ENCODE measurements at regions not wholly inside any gene's neighbourhood (a gene's known extent, or its start where the extent isn't known, plus 50 kb on each side); places are given as distances from the start of the nearest gene placed in this dataset.

DNA sequence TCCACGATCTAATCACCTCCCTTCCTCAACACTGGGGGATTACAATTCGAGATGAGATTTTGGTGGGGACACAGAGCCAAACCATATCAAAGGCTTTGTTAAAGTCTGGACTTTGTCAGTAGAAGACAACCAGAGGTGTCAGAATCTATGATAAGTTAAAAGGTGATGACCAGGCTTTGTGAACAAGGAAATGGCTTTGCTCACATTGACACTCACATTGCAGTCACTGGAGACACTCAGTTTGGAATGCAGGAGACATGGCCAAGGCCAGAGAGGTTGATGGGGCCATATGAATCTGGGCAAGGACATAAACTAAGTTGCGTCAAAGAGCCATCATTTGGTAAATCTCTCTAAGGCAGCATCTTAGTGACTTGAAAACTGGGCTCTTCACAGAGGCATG is 678.2 kb upstream of the FSHR start:
- no peaks in the 10 kb centered on the region for H3K36me3 Mint-ChIP-seq (ENCODE audit: unreplicated experiment)
- H3K27me3 Mint-ChIP-seq (ENCODE audit: unreplicated experiment): no peaks in the 10 kb centered on the region
- H3K4me1 Mint-ChIP-seq (ENCODE audit: unreplicated experiment): no peaks in the 10 kb centered on the region
- H3K4me3 Mint-ChIP-seq (ENCODE audit: unreplicated experiment): no peak overlapping the region
- peaks cover 16% of the 10 kb centered on the region for H3K9me3 Mint-ChIP-seq (ENCODE audit: unreplicated experiment)
- H3K27ac Mint-ChIP-seq (ENCODE audit: unreplicated experiment): no peak overlapping the region
- TF ChIP-seq, protein P1, sequence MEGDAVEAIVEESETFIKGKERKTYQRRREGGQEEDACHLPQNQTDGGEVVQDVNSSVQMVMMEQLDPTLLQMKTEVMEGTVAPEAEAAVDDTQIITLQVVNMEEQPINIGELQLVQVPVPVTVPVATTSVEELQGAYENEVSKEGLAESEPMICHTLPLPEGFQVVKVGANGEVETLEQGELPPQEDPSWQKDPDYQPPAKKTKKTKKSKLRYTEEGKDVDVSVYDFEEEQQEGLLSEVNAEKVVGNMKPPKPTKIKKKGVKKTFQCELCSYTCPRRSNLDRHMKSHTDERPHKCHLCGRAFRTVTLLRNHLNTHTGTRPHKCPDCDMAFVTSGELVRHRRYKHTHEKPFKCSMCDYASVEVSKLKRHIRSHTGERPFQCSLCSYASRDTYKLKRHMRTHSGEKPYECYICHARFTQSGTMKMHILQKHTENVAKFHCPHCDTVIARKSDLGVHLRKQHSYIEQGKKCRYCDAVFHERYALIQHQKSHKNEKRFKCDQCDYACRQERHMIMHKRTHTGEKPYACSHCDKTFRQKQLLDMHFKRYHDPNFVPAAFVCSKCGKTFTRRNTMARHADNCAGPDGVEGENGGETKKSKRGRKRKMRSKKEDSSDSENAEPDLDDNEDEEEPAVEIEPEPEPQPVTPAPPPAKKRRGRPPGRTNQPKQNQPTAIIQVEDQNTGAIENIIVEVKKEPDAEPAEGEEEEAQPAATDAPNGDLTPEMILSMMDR (IDR thresholded peaks at IDR 0.05): no peak
- DNase-seq (ENCODE audit: extremely low spot score, unreplicated experiment): no peak

DNA sequence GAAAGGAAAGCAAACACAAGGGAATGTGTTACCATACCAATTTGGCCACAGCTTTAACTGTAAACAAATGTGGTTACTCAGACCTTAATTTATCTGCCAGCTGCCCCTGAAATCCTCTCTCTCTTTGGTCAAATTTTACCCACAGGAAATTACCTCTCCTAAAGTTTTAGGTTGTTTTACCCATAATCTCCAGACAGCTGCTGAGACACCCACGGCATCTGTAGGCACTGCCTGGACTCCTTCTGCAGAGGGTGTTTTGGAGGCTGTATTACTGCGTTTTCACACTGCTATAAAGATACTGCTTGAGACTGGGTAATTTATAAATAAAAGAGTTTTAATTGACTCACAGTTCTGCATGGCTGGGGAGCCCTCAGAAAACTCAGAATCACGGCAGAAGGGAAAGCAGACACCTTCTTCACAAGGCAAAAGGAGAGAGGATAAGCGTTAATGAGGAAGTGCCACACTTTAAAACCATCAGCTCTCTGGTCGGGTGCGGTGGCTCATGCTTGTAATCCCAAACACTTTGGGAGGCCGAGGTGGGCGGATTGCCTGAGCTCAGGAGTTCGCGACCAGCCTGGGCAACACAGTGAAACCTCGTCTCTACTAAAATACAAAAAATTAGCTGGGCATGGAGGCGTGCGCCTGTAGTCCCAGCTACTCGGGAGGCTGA is 677.5 kb upstream of the FSHR start:
- TF ChIP-seq, protein P1 (IDR thresholded peaks at IDR 0.05): no peak
- DNase-seq (ENCODE audit: extremely low spot score, unreplicated experiment): no peak
- no peak overlapping the region for H3K4me3 Mint-ChIP-seq (ENCODE audit: unreplicated experiment)
- H3K9me3 Mint-ChIP-seq (ENCODE audit: unreplicated experiment): peaks cover 19% of the 10 kb centered on the region
- H3K27me3 Mint-ChIP-seq (ENCODE audit: unreplicated experiment): no peaks in the 10 kb centered on the region
- no peak overlapping the region for H3K27ac Mint-ChIP-seq (ENCODE audit: unreplicated experiment)
- H3K4me1 Mint-ChIP-seq (ENCODE audit: unreplicated experiment): no peaks in the 10 kb centered on the region
- no peaks in the 10 kb centered on the region for H3K36me3 Mint-ChIP-seq (ENCODE audit: unreplicated experiment)

DNA sequence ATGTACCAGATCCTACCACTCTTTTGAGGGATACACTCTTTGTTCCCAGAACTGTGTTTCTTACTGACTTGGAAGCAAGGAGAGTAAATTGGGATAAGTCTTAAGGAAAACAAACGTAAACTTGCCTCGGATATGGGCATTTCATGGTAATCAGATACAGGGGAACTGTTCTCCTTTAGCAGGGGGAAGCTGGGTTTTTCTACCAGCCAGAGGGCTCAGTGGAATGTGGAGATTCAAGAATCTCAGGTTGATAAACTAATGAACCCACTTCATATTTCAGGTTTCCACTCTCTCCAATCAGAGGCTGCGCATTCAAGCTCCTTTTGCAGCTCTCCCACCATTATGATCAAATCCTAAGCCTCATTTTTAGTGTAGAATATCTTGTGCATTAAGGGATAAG is 676.5 kb upstream of the FSHR start:
- TF ChIP-seq, protein P1 (IDR thresholded peaks at IDR 0.05): no peak
- no peak overlapping the region for H3K4me3 Mint-ChIP-seq (ENCODE audit: unreplicated experiment)
- DNase-seq (ENCODE audit: extremely low spot score, unreplicated experiment): no peak
- peaks cover 20% of the 10 kb centered on the region for H3K9me3 Mint-ChIP-seq (ENCODE audit: unreplicated experiment)
- no peaks in the 10 kb centered on the region for H3K36me3 Mint-ChIP-seq (ENCODE audit: unreplicated experiment)
- H3K27ac Mint-ChIP-seq (ENCODE audit: unreplicated experiment): no peak overlapping the region
- no peaks in the 10 kb centered on the region for H3K4me1 Mint-ChIP-seq (ENCODE audit: unreplicated experiment)
- H3K27me3 Mint-ChIP-seq (ENCODE audit: unreplicated experiment): no peaks in the 10 kb centered on the region

DNA sequence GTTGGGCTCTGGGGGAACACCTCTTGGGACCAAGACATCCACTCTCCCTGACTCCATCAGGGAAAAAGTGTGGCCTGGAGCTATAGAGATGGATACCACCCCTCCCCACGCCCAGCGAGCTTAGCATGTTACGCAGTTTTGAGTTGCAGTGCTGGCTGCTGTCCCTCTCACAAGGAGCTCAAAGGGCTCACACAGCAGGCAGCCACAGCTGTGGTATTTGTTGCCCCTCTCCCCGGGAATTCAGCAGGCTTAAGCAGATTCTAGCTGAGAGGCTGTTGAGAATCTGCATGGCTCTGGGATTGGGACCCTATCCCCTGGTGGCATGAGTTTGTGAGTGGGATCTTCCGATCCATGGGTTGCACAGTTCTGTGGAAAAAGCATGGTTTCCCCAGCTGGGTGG is 673.1 kb upstream of the FSHR start:
- no peaks in the 10 kb centered on the region for H3K4me1 Mint-ChIP-seq (ENCODE audit: unreplicated experiment)
- TF ChIP-seq, protein P1 (IDR thresholded peaks at IDR 0.05): no peak
- H3K36me3 Mint-ChIP-seq (ENCODE audit: unreplicated experiment): no peaks in the 10 kb centered on the region
- DNase-seq (ENCODE audit: extremely low spot score, unreplicated experiment): no peak
- peaks cover 49% of the 10 kb centered on the region for H3K9me3 Mint-ChIP-seq (ENCODE audit: unreplicated experiment)
- no peak overlapping the region for H3K4me3 Mint-ChIP-seq (ENCODE audit: unreplicated experiment)
- H3K27me3 Mint-ChIP-seq (ENCODE audit: unreplicated experiment): no peaks in the 10 kb centered on the region
- no peak overlapping the region for H3K27ac Mint-ChIP-seq (ENCODE audit: unreplicated experiment)

DNA sequence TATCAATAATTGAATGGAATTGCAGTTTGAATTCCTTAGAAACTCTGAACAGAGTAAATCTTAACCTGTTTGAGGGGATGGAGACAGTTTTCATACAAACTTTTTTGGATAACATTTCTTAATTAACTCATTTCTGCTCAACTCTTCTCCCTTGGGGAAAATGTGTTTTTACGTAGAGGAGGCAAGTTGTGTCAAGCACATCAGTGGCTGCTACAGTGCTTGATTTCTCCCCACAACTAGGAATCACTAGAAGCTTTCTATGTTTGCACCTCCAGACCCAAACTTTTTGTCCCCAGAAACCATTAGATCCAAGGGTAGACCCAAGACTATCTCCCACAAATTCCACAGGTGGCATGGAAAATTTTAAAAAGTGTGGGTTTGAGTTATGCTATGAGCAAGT is 658.9 kb upstream of the FSHR start:
- H3K36me3 Mint-ChIP-seq (ENCODE audit: unreplicated experiment): no peaks in the 10 kb centered on the region
- H3K27ac Mint-ChIP-seq (ENCODE audit: unreplicated experiment): no peak overlapping the region
- TF ChIP-seq, protein P1 (IDR thresholded peaks at IDR 0.05): no peak
- no peaks in the 10 kb centered on the region for H3K27me3 Mint-ChIP-seq (ENCODE audit: unreplicated experiment)
- no peak overlapping the region for H3K4me3 Mint-ChIP-seq (ENCODE audit: unreplicated experiment)
- H3K4me1 Mint-ChIP-seq (ENCODE audit: unreplicated experiment): no peaks in the 10 kb centered on the region
- H3K9me3 Mint-ChIP-seq (ENCODE audit: unreplicated experiment): peaks cover 10% of the 10 kb centered on the region
- DNase-seq (ENCODE audit: extremely low spot score, unreplicated experiment): no peak
